T-cell (primary cell): ENCODE measurements at regions not wholly inside any gene's neighbourhood (a gene's known extent, or its start where the extent isn't known, plus 50 kb on each side); places are given as distances from the start of the nearest gene placed in this dataset.

Experiments
- ATAC-seq, 4 experiments: fragments of 200-7000 bp in 3 of 4; fragments of 150-1000 bp in 1 of 4; cut with Tn5 transposase; replicated peaks in 1 of 4; 1 replicate in 3 of 4; 2 replicates in 1 of 4; pipeline ENCODE4 v1.10.0; 2021; ENCODE audit warnings: moderate library complexity in 3 of 4, mild to moderate bottlenecking in 2 of 4, moderate number of reproducible peaks in 1 of 4
- CTCF ChIA-PET, 2 donors: fragments of 300-600 bp; sonication (Branson Sonifier 250); formaldehyde crosslinking; loops; one replicate each; lab custom pipeline; 2022; ENCODE audit warnings: antibody characterized with exemption in 2 of 2; lab: Charles Lee
- POLR2A ChIA-PET, 2 donors: fragments of 300-600 bp; sonication (Branson Sonifier 250); formaldehyde crosslinking; loops; one replicate each; lab custom pipeline; 2022; ENCODE audit warnings: antibody characterized with exemption in 2 of 2; lab: Charles Lee
- DNase-seq, 35 experiments: peaks; one replicate each; pipeline versions ENCODE4 v3.0.0 to v3.0.0-alpha.2; 2013 to 2023
- H3K27ac ChIP-seq: one replicate; pipeline ENCODE4 v1.5.1; 2013; ENCODE audit warnings: low read length
- H3K27me3 ChIP-seq, 2 experiments: replicated peaks in 1 of 2; 1 replicate in 1 of 2; 2 replicates in 1 of 2; pipeline versions ENCODE4 v1.6.1 to v1.7.0; 2013; ENCODE audit warnings: low read length in 1 of 2, mixed read lengths in 1 of 2; ENCODE audit not compliant: control insufficient read depth in 2 of 2, insufficient read depth in 2 of 2; ENCODE audit errors: extremely low read depth in 1 of 2
- H3K36me3 ChIP-seq, 2 donors: 1 replicate in 1 of 2; 2 replicates in 1 of 2; pipeline versions ENCODE4 v1.6.1 to v1.7.0; 2013; ENCODE audit warnings: low read length in 1 of 2; ENCODE audit not compliant: control insufficient read depth in 2 of 2, insufficient read depth in 1 of 2; ENCODE audit errors: extremely low read depth in 1 of 2
- H3K4me1 ChIP-seq, 2 experiments: 1 replicate in 1 of 2; 2 replicates in 1 of 2; pipeline versions ENCODE4 v1.6.1 to v1.7.0; 2013; ENCODE audit warnings: low read length in 2 of 2, mixed read lengths in 1 of 2; ENCODE audit not compliant: insufficient read depth in 2 of 2, control insufficient read depth in 1 of 2; ENCODE audit errors: extremely low read depth in 1 of 2
- H3K4me3 ChIP-seq, 2 donors: 1 replicate in 1 of 2; 2 replicates in 1 of 2; pipeline versions ENCODE4 v1.5.1 to v1.7.0; 2013; ENCODE audit warnings: mild to moderate bottlenecking in 2 of 2, low read length in 1 of 2, moderate library complexity in 1 of 2; ENCODE audit not compliant: control insufficient read depth in 1 of 2; ENCODE audit errors: extremely low read depth in 1 of 2
- H3K9me3 ChIP-seq: 2 replicates; pipeline ENCODE4 v1.7.0; 2013
- H3K27ac Mint-ChIP-seq, 2 donors: one replicate each; pipeline ENCODE4 v1.8.0; 2020 to 2021; ENCODE audit warnings: mild to moderate bottlenecking in 2 of 2, mixed read lengths in 2 of 2
- H3K27me3 Mint-ChIP-seq, 2 donors: one replicate each; pipeline ENCODE4 v1.8.0; 2021 to 2022; ENCODE audit warnings: mixed read lengths in 2 of 2
- H3K36me3 Mint-ChIP-seq: one replicate; pipeline ENCODE4 v1.8.0; 2021; ENCODE audit warnings: mixed read lengths
- H3K4me1 Mint-ChIP-seq, 3 donors: one replicate each; pipeline ENCODE4 v1.8.0; 2020 to 2022; ENCODE audit warnings: mixed read lengths in 3 of 3, mild to moderate bottlenecking in 1 of 3
- H3K4me3 Mint-ChIP-seq, 3 donors: one replicate each; pipeline ENCODE4 v1.8.0; 2020 to 2022; ENCODE audit warnings: mild to moderate bottlenecking in 3 of 3, mixed read lengths in 3 of 3, moderate library complexity in 3 of 3
- H3K9me3 Mint-ChIP-seq, 3 donors: one replicate each; pipeline ENCODE4 v1.8.0; 2020 to 2022; ENCODE audit warnings: mixed read lengths in 3 of 3
- WGBS: methylation state at CpG from one replicate; pipeline ENCODE4 v1.1.5; 2013; ENCODE audit warnings: missing lambda C conversion rate; ENCODE audit not compliant: insufficient coverage; 5-methylcytosine and 5-hydroxymethylcytosine counted together

- no peaks in the 10 kb centered on the region for H3K36me3 ChIP-seq
- no peaks in the 10 kb centered on the region for H3K4me1 ChIP-seq
- CTCF ChIA-PET, result no interaction called here
- no peak overlapping the region for H3K4me3 ChIP-seq
- H3K9me3 ChIP-seq, result no peaks in the 10 kb centered on the region
- Mint-ChIP-seq H3K36me3 (no peaks in the 10 kb centered on the region), H3K4me1 (no peaks in the 10 kb centered on the region), H3K27ac (no peak overlapping the region), H3K27me3 (peaks cover 9 to 10% of the 10 kb centered on the region in 2 donors), H3K4me3 (no peak overlapping the region), H3K9me3 (peaks cover 0 to 4% (median 0%) of the 10 kb centered on the region in 3 donors)
- POLR2A ChIA-PET, result no interaction called here
- H3K27ac ChIP-seq, result no peak overlapping the region
- peaks cover 0 to 28% of the 10 kb centered on the region in 2 experiments for H3K27me3 ChIP-seq
- ATAC-seq, result no peak
- DNase-seq, result no peak
- 89% methylated on average over 10 of the region's 11 CpGs for WGBS
These were observed 226.0 kb upstream of the GSE1 start for GRCh38 chr16:85387171-85387507.

- H3K27ac ChIP-seq, result no peak overlapping the region
- Mint-ChIP-seq H3K4me1 (no peaks in the 10 kb centered on the region), H3K36me3 (no peaks in the 10 kb centered on the region), H3K27ac (no peak overlapping the region), H3K9me3 (peaks cover 0 to 4% (median 0%) of the 10 kb centered on the region in 3 donors), H3K4me3 (no peak overlapping the region), H3K27me3 (peaks cover 9 to 10% of the 10 kb centered on the region in 2 donors)
- H3K36me3 ChIP-seq, result no peaks in the 10 kb centered on the region
- H3K4me3 ChIP-seq, result no peak overlapping the region
- ChIA-PET POLR2A (no interaction called here), CTCF (no interaction called here)
- H3K9me3 ChIP-seq, result no peaks in the 10 kb centered on the region
- H3K4me1 ChIP-seq, result no peaks in the 10 kb centered on the region
- no peak for ATAC-seq
- 86% methylated on average over 2 of the region's 2 CpGs for WGBS
- H3K27me3 ChIP-seq, result peaks cover 0 to 30% of the 10 kb centered on the region in 2 experiments
- no peak for DNase-seq
These were observed 225.3 kb upstream of the GSE1 start for GRCh38 chr16:85387731-85388295.

GRCh38 chr16:85389679-85390470, 223.2 kb upstream of the GSE1 start:
- Histone ChIP-seq H3K27ac (no peak overlapping the region), H3K27me3 (peaks cover 0 to 30% of the 10 kb centered on the region in 2 experiments)
- H3K27ac Mint-ChIP-seq, result no peak overlapping the region

GRCh38 chr16:85390511-85391174, 222.5 kb upstream of the GSE1 start:
- H3K27me3 Mint-ChIP-seq, result peaks cover 9 to 10% of the 10 kb centered on the region in 2 donors
- DNase-seq, result peak in 1 of 35 experiments; percentile 1
- no peak overlapping the region for H3K27ac ChIP-seq
- peaks cover 0 to 22% of the 10 kb centered on the region in 2 experiments for H3K27me3 ChIP-seq
- no peak for ATAC-seq
- no peaks in the 10 kb centered on the region for H3K36me3 Mint-ChIP-seq
- CTCF ChIA-PET, result interaction anchor here (0.6 to 3.6 kb wide), 2 partner anchors 226 to 269 kb away, joined by 3 to 13 read pairs; no protein-coding TSS in a partner anchor
- no peaks in the 10 kb centered on the region for H3K36me3 ChIP-seq
- no peak overlapping the region for H3K4me3 ChIP-seq
- H3K4me1 Mint-ChIP-seq, result no peaks in the 10 kb centered on the region
- H3K4me1 ChIP-seq, result no peaks in the 10 kb centered on the region
- POLR2A ChIA-PET, result no interaction called here
- no peaks in the 10 kb centered on the region for H3K9me3 Mint-ChIP-seq
- H3K4me3 Mint-ChIP-seq, result no peak overlapping the region
- no peak overlapping the region for H3K27ac Mint-ChIP-seq
- no peaks in the 10 kb centered on the region for H3K9me3 ChIP-seq
- 91% methylated on average over 14 of the region's 24 CpGs for WGBS

More at GRCh38 chr16:85389679-85390470, 223.2 kb upstream of the GSE1 start:
- ATAC-seq (no peak), DNase-seq (no peak)
- H3K4me1 ChIP-seq, result no peaks in the 10 kb centered on the region
- no peaks in the 10 kb centered on the region for H3K36me3 ChIP-seq
- ChIA-PET POLR2A (no interaction called here), CTCF (no interaction called here)
- WGBS, result 82% methylated on average over 15 of the region's 19 CpGs
- Mint-ChIP-seq H3K9me3 (no peaks in the 10 kb centered on the region), H3K27me3 (peaks cover 9 to 10% of the 10 kb centered on the region in 2 donors), H3K4me1 (no peaks in the 10 kb centered on the region), H3K36me3 (no peaks in the 10 kb centered on the region), H3K4me3 (no peak overlapping the region)
- no peaks in the 10 kb centered on the region for H3K9me3 ChIP-seq
- H3K4me3 ChIP-seq, result no peak overlapping the region

GRCh38 chr16:85391175-85391707, 221.9 kb upstream of the GSE1 start:
- peaks cover 9 to 10% of the 10 kb centered on the region in 2 donors for H3K27me3 Mint-ChIP-seq
- DNase-seq (no peak), ATAC-seq (no peak)
- Histone ChIP-seq H3K4me3 (no peak overlapping the region), H3K27me3 (peaks cover 0 to 16% of the 10 kb centered on the region in 2 experiments), H3K9me3 (no peaks in the 10 kb centered on the region), H3K27ac (no peak overlapping the region), H3K4me1 (no peaks in the 10 kb centered on the region), H3K36me3 (no peaks in the 10 kb centered on the region)
- H3K4me1 Mint-ChIP-seq, result no peaks in the 10 kb centered on the region
- H3K4me3 Mint-ChIP-seq, result no peak overlapping the region
- no peak overlapping the region for H3K27ac Mint-ChIP-seq
- no peaks in the 10 kb centered on the region for H3K36me3 Mint-ChIP-seq
- ChIA-PET POLR2A (no interaction called here), CTCF (interaction anchor here (0.6 to 3.6 kb wide), 3 partner anchors 97 to 268 kb away, joined by 3 to 13 read pairs (median 3); no protein-coding TSS in a partner anchor)
- H3K9me3 Mint-ChIP-seq, result no peaks in the 10 kb centered on the region
- 91% methylated on average over 7 of the region's 14 CpGs for WGBS
